ENCODE measurements at regions not wholly inside any gene's neighbourhood (a gene's known extent, or its start where the extent isn't known, plus 50 kb on each side); places are given as distances from the start of the nearest gene placed in this dataset.

DNA sequence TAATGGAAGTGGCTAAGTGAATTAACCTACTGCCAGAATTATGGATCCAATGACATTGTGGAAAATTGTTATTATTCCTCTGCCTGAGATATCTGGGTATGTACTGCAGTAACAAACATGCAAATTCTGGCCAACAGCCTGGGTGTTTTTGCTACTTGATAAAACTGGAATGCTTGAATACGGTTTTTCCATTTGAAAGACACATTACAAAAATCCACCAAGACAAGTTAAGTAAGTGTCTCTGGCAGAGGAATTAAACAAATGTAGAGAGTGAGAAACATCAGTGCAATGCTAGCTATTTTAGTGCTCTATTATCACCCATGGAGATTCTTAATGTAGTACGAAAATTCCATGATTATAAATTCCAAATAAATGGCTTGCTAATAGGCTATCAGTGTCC lies 312.4 kb upstream of the MEIS1 start:
- FAIRE-seq (no peak), ATAC-seq (no peak), DNase-seq (ENCODE audit: low spot score) (no peak)
- ChIA-PET CTCF (ENCODE audit: low intra/inter-chr PET ratio, low total read pairs) (no interaction called here), POLR2A (no interaction called here)
- in situ Hi-C loops (cut with HindIII; ENCODE audit: extremely low pct_ligation_motif_present, low pct_unique_long_range_greater_than_20kb) (no loop called here), intact Hi-C loops (cut with micrococcal nuclease; ENCODE audit: unreplicated experiment) (no loop called here)
- Histone ChIP-seq H3K9ac (ENCODE audit: insufficient read depth, low read depth, low read length) (no peak overlapping the region), H3K27me3 (ENCODE audit: control insufficient read depth in 1 of 2, insufficient read depth in 2 of 2, low read length in 2 of 2) (no peaks in the 10 kb centered on the region), H4K20me1 (ENCODE audit: insufficient read depth, low read length) (no peaks in the 10 kb centered on the region), H3K79me2 (ENCODE audit: insufficient read depth, low read length) (no peaks in the 10 kb centered on the region), H2AFZ (ENCODE audit: low read length) (no peak overlapping the region), H3K4me1 (ENCODE audit: insufficient read depth, low read length) (no peaks in the 10 kb centered on the region), H3K9me3 (ENCODE audit: low read length) (no peaks in the 10 kb centered on the region), H3K4me3 (replicated peaks in 1 of 3; ENCODE audit: insufficient read depth in 1 of 3, low read depth in 2 of 3, low read length in 3 of 3) (no peak overlapping the region), H3K27ac (ENCODE audit: extremely low read length, insufficient read depth, low read length) (no peak overlapping the region), H3K36me3 (replicated peaks in 1 of 2; ENCODE audit: control insufficient read depth in 1 of 2, insufficient read depth in 2 of 2, low read length in 2 of 2) (no peaks in the 10 kb centered on the region), H3K4me2 (ENCODE audit: low read depth, low read length) (no peak overlapping the region)
- no TSS peak for BruUV-seq (replicated peaks)
- TF ChIP-seq, protein P1, sequence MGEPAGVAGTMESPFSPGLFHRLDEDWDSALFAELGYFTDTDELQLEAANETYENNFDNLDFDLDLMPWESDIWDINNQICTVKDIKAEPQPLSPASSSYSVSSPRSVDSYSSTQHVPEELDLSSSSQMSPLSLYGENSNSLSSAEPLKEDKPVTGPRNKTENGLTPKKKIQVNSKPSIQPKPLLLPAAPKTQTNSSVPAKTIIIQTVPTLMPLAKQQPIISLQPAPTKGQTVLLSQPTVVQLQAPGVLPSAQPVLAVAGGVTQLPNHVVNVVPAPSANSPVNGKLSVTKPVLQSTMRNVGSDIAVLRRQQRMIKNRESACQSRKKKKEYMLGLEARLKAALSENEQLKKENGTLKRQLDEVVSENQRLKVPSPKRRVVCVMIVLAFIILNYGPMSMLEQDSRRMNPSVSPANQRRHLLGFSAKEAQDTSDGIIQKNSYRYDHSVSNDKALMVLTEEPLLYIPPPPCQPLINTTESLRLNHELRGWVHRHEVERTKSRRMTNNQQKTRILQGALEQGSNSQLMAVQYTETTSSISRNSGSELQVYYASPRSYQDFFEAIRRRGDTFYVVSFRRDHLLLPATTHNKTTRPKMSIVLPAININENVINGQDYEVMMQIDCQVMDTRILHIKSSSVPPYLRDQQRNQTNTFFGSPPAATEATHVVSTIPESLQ (CRISPR knock-in tag; conservative IDR thresholded peaks at IDR 0.05) = no peak
- TF ChIP-seq, protein P2, sequence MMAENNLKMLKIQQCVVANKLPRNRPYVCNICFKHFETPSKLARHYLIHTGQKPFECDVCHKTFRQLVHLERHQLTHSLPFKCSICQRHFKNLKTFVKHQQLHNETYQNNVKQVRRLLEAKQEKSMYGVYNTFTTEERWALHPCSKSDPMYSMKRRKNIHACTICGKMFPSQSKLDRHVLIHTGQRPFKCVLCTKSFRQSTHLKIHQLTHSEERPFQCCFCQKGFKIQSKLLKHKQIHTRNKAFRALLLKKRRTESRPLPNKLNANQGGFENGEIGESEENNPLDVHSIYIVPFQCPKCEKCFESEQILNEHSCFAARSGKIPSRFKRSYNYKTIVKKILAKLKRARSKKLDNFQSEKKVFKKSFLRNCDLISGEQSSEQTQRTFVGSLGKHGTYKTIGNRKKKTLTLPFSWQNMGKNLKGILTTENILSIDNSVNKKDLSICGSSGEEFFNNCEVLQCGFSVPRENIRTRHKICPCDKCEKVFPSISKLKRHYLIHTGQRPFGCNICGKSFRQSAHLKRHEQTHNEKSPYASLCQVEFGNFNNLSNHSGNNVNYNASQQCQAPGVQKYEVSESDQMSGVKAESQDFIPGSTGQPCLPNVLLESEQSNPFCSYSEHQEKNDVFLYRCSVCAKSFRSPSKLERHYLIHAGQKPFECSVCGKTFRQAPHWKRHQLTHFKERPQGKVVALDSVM (CRISPR knock-in tag; IDR thresholded peaks at IDR 0.05) = no peak
- TF ChIP-seq HOXD1 (CRISPR knock-in tag; IDR thresholded peaks at IDR 0.05) = no peak
- 4% methylated on average over 2 of the region's 2 CpGs for WGBS (ENCODE audit: low lambda C conversion rate)

DNA sequence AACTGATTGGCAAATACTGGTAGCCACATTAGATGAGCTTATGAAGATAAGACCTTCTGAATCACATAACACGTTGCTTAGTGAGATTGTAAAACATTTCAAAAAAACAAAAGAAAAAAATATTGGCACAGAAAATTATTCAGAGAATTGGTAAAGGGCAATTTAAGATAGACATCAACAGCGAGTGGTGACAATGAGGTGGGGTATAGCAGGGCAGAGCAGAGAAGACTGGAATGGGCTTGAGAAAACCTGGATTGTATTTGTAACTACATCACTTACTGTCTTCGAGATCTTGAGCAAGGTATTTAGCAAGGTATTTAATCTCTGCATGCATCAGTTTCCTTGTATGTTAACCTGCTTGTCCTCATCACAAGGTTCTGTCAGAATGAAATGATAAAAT lies 313.0 kb upstream of the MEIS1 start:
- Histone ChIP-seq H3K9ac (ENCODE audit: insufficient read depth, low read depth, low read length) (no peak overlapping the region), H2AFZ (ENCODE audit: low read length) (no peak overlapping the region), H3K27me3 (ENCODE audit: control insufficient read depth in 1 of 2, insufficient read depth in 2 of 2, low read length in 2 of 2) (no peaks in the 10 kb centered on the region), H4K20me1 (ENCODE audit: insufficient read depth, low read length) (no peaks in the 10 kb centered on the region), H3K79me2 (ENCODE audit: insufficient read depth, low read length) (no peaks in the 10 kb centered on the region), H3K27ac (ENCODE audit: extremely low read length, insufficient read depth, low read length) (no peak overlapping the region), H3K4me3 (replicated peaks in 1 of 3; ENCODE audit: insufficient read depth in 1 of 3, low read depth in 2 of 3, low read length in 3 of 3) (no peak overlapping the region), H3K4me2 (ENCODE audit: low read depth, low read length) (no peak overlapping the region), H3K4me1 (ENCODE audit: insufficient read depth, low read length) (no peaks in the 10 kb centered on the region), H3K36me3 (replicated peaks in 1 of 2; ENCODE audit: control insufficient read depth in 1 of 2, insufficient read depth in 2 of 2, low read length in 2 of 2) (no peaks in the 10 kb centered on the region), H3K9me3 (ENCODE audit: low read length) (no peaks in the 10 kb centered on the region)
- POLR2A ChIA-PET = no interaction called here
- FAIRE-seq (no peak), DNase-seq (ENCODE audit: low spot score) (no peak), ATAC-seq (no peak)
- CTCF ChIA-PET (ENCODE audit: low intra/inter-chr PET ratio, low total read pairs) = no interaction called here
- 5% methylated on average over 3 of the region's 3 CpGs for WGBS (ENCODE audit: low lambda C conversion rate)
- in situ Hi-C loops (cut with HindIII; ENCODE audit: extremely low pct_ligation_motif_present, low pct_unique_long_range_greater_than_20kb) = no loop called here
- intact Hi-C loops (cut with micrococcal nuclease; ENCODE audit: unreplicated experiment) = no loop called here
- no TSS peak for BruUV-seq (replicated peaks)
- TF ChIP-seq SOX6 (IDR thresholded peaks at IDR 0.05) (no peak), SOX6 (CRISPR knock-in tag; IDR thresholded peaks at IDR 0.05) (no peak), TCF12 (IDR thresholded peaks at IDR 0.05) (no peak), TCF12 (CRISPR knock-in tag; IDR thresholded peaks at IDR 0.05) (no peak), ARNT (IDR thresholded peaks at IDR 0.05) (no peak), KLF11 (CRISPR knock-in tag; IDR thresholded peaks at IDR 0.05) (no peak), ISL2 (CRISPR knock-in tag; IDR thresholded peaks at IDR 0.05) (no peak), HNRNPK (IDR thresholded peaks at IDR 0.05; ENCODE audit: low read depth, low read length, poor library complexity, severe bottlenecking) (no peak)
- TF ChIP-seq, protein P3, sequence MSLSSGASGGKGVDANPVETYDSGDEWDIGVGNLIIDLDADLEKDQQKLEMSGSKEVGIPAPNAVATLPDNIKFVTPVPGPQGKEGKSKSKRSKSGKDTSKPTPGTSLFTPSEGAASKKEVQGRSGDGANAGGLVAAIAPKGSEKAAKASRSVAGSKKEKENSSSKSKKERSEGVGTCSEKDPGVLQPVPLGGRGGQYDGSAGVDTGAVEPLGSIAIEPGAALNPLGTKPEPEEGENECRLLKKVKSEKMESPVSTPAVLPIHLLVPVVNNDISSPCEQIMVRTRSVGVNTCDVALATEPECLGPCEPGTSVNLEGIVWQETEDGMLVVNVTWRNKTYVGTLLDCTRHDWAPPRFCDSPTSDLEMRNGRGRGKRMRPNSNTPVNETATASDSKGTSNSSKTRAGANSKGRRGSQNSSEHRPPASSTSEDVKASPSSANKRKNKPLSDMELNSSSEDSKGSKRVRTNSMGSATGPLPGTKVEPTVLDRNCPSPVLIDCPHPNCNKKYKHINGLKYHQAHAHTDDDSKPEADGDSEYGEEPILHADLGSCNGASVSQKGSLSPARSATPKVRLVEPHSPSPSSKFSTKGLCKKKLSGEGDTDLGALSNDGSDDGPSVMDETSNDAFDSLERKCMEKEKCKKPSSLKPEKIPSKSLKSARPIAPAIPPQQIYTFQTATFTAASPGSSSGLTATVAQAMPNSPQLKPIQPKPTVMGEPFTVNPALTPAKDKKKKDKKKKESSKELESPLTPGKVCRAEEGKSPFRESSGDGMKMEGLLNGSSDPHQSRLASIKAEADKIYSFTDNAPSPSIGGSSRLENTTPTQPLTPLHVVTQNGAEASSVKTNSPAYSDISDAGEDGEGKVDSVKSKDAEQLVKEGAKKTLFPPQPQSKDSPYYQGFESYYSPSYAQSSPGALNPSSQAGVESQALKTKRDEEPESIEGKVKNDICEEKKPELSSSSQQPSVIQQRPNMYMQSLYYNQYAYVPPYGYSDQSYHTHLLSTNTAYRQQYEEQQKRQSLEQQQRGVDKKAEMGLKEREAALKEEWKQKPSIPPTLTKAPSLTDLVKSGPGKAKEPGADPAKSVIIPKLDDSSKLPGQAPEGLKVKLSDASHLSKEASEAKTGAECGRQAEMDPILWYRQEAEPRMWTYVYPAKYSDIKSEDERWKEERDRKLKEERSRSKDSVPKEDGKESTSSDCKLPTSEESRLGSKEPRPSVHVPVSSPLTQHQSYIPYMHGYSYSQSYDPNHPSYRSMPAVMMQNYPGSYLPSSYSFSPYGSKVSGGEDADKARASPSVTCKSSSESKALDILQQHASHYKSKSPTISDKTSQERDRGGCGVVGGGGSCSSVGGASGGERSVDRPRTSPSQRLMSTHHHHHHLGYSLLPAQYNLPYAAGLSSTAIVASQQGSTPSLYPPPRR (CRISPR knock-in tag; IDR thresholded peaks at IDR 0.05; ENCODE audit: borderline replicate concordance) = no peak
